GM12801 (cell line): ENCODE measurements at regions not wholly inside any gene's neighbourhood (a gene's known extent, or its start where the extent isn't known, plus 50 kb on each side); places are given as distances from the start of the nearest gene placed in this dataset.

Experiments
- TF ChIP-seq, protein P1 (sequence below): IDR thresholded peaks from one replicate; pipeline ENCODE4 v1.5.1; 2011; ENCODE audit warnings: control low read depth; ENCODE audit not compliant: insufficient read length; ENCODE audit errors: extremely low read depth

DNA sequence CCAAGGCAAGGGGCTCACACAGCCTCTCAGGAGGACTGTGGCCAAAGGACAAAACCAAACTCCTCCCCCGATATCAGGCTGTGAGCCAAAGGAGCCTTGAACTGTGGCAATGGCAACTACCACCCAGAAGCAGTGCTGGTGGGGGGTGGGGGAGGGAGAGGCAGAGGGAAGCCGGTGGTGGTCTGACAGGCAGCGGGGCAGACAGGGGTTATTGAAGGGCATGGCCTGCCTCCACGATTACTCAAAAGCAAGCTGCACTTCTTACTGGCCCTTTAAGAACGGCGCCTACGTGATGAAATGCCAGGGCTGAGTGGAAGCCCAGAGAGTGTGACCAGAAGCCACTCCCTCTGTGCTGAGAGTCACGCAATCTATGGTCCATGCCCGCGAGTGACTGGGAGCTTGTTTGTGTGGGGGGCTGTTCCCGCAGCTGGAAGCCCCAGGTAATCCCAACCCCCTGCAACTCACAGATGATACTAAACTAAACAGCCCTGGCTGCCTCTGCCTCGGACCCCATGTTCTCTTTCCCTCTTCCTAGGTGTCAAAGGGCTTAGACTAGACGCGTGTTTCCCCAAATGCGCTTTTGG lies 128.2 kb upstream of the CXCR4 start:
- TF ChIP-seq, protein P1, sequence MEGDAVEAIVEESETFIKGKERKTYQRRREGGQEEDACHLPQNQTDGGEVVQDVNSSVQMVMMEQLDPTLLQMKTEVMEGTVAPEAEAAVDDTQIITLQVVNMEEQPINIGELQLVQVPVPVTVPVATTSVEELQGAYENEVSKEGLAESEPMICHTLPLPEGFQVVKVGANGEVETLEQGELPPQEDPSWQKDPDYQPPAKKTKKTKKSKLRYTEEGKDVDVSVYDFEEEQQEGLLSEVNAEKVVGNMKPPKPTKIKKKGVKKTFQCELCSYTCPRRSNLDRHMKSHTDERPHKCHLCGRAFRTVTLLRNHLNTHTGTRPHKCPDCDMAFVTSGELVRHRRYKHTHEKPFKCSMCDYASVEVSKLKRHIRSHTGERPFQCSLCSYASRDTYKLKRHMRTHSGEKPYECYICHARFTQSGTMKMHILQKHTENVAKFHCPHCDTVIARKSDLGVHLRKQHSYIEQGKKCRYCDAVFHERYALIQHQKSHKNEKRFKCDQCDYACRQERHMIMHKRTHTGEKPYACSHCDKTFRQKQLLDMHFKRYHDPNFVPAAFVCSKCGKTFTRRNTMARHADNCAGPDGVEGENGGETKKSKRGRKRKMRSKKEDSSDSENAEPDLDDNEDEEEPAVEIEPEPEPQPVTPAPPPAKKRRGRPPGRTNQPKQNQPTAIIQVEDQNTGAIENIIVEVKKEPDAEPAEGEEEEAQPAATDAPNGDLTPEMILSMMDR, result no peak

DNA sequence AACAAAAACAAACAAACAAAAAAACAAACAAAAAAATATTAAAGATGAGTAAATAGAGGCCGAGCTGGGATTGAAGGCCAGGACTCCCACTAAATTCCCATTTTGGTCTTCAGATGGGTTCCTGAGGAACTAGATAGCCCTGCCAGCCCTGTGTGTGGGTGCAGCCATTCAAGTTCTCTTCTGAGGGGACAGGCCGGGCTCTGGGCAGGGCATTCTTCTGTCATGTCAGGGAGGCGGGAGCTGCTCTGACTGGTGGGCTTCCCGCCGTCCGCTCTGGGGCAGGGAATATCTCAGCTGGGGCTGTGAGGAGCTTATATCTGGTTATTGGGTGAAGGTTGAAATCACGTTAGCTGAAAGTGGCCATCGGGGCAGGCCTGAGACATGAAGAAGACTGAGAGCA lies 127.3 kb upstream of the CXCR4 start:
- TF ChIP-seq, protein P1, result no peak

DNA sequence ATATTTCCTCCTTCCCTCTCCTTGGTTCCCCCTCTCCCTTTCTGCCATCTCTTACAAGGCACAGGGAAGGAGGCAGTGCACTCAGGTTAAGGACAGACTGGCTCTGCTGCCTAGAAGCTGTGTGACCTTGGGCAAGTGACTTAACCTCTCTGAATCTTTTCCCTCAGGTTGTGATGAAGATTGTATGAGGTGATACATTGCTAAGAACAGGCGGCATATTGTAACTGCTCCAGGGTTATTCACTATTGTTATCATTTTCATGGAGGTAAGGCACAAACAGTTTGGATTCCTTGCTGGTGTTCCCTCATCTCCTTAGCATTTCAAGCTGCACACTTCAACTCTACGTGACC lies 126.6 kb upstream of the CXCR4 start:
- TF ChIP-seq, protein P1, result no peak

DNA sequence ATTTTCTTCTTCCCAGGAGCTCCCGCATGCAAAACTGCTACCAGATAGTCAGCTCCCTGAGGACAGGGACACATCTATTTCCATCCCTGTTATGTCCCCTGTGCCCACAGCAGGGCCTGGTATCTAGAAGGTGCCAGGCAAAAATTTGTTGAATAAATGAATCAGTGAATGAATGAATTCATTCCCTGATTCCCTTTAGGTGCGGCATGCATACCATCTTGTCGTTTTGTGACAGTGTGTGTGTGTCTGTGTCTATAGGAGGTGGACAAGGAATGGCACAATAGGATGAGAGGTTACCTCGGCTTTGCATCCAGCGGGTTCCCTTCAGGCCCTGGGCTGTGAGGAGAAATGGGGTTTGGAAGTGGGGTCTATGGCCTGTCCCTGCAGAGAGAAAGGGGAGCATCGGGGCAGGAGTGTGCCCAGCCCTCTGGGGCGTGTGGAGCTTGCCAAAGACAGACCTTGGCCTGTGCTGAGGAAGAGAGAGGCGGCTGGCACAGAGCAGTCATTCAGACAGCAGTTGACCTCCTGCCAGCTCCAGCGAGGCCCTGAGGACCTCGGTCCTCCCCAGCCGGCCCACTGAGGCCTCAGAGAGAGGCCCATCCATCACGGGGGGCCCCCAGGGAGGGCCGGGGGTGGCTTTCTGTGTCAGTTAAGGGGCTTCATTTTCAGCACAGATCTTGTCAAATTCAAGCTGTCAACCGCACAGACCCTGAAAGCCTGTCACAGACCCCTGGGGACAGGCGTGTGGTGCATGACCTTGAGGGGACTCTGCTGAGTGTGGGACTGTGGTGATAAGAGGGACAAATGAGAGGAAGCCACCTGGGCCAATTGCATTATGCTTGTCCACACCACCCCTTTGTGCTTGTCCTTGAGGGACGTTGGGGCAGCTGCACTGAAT lies 125.9 kb upstream of the CXCR4 start:
- TF ChIP-seq, protein P1, result no peak

DNA sequence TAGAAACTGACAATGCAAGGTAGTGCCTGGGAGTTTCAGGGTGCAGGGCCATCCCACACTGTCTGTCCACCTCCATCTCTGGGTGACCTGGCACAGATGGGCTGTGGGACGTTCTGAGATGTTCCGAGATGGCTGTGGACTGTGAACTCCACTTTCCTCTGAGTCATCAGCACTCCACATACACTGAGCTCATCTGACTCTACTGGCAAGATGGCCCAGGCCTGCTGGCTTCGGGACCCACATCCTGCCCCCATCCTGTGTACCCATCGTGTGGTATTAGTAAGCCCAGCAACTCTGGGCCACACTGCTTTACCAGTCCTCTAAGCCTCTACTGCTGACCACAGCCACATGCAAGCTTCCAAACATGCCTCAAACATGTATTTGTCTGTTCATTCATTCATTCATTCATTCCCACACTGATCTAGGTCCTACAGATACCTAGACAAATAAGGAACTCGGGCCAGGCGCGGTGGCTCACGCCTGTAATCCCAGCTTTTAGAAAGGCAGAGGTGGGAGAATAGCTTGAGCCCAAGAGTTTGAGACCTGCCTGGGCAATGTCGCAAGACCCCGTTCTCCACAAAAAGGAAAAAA lies 124.8 kb upstream of the CXCR4 start:
- TF ChIP-seq, protein P1, result no peak

DNA sequence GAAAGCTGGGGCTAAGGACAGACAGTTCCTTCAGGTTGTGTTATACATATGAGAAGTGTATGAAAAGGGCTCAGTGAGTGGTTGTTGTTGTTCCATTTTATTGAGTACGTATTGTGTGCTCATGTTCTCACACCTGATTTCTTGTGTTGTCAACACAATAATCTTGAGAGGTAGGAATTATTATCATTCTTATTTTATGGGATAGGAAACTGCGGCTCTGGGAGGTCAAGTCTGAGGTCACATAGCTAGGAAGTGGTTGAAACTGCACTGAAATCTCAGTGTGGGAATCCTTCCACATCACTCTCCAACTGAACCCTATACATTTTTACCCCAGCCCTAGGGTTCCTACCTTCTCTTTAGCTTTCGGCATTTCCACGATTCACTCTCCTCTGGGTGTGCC lies 124.2 kb upstream of the CXCR4 start:
- TF ChIP-seq, protein P1, result no peak

DNA sequence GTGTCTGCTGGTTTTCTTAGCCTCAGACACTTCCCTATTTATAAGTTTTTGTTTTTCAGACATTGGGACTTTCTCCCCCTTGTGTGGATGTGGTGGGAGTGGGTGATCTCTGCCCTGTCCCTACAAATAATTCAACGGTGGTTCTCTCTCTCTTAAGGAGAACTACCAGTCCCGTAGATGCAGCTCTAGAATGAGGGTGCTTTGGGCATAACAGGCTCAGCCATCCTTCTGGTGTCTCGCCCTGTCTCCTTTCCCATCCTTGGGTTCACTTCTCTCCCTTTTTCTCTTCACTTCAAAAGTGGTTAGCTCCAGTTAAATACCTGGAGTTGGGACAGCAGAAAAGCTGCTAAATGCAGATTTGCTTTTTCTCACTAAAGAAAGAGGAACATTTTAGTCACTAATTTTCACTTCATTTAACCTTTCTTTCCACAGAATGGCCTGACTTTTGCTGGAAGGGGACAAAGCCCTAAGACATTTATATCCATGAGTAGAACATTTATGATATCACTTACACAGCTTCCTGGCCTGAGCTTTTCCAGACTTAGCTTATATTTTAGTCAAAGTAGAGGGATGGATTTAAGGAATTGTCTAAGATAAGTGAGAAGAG lies 121.2 kb upstream of the CXCR4 start:
- TF ChIP-seq, protein P1, result no peak
